NCI-H748 (cell line): ENCODE measurements at regions not wholly inside any gene's neighbourhood (a gene's known extent, or its start where the extent isn't known, plus 50 kb on each side); places are given as distances from the start of the nearest gene placed in this dataset.
A peak's percentile ranks its signal among the peaks of the same experiment; 100 is the strongest.

Experiments used
- DNase-seq: peaks from one replicate; lab custom pipeline; 2025; ENCODE audit not compliant: unreplicated experiment; lab: John Stamatoyannopoulos, UW

GRCh38 chr2:64361151-64361938 lies 92.6 kb upstream of the LGALSL start:
- DNase-seq: no peak

GRCh38 chr2:64362562-64363026 lies 91.4 kb upstream of the LGALSL start:
- DNase-seq: no peak

DNA sequence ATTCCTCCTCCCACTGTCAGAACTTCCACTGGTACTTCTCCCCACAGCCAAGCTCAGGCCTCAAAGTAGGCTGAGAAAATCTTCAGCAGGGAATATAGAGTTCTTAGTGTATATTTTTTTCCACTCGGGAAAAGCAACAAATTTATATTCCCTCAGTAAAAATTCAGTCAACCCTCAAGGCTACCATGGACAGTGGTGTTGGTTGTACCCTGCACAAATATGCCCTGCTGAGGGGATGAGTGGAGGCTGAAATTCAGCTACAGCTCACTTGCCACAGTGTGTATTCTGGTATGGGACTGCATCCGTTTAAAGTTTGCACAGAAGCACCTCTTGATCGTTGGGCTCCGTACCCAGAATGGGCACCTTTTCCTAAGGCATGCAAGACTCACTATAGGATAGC lies 90.8 kb upstream of the LGALSL start:
- no peak for DNase-seq

DNA sequence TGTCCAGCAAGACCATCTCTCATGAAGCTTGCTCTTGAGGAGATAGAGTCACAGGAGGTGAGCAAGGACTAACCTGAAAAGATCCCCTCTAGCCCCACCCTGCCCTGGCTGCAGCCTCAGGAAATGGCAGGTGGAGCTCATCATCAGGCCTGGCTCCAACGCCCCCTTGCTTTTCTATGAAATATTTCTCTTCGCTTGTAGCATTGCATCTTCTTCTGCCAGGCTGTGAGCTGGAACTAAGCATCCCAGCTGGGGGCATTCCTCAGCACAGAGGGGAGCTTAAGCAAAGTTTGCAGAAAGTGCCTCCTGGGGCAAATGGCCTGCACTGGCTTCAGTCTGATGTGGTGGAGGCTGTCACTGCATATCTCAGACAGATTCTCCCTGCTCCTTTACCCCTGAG lies 90.1 kb upstream of the LGALSL start:
- DNase-seq: no peak

DNA sequence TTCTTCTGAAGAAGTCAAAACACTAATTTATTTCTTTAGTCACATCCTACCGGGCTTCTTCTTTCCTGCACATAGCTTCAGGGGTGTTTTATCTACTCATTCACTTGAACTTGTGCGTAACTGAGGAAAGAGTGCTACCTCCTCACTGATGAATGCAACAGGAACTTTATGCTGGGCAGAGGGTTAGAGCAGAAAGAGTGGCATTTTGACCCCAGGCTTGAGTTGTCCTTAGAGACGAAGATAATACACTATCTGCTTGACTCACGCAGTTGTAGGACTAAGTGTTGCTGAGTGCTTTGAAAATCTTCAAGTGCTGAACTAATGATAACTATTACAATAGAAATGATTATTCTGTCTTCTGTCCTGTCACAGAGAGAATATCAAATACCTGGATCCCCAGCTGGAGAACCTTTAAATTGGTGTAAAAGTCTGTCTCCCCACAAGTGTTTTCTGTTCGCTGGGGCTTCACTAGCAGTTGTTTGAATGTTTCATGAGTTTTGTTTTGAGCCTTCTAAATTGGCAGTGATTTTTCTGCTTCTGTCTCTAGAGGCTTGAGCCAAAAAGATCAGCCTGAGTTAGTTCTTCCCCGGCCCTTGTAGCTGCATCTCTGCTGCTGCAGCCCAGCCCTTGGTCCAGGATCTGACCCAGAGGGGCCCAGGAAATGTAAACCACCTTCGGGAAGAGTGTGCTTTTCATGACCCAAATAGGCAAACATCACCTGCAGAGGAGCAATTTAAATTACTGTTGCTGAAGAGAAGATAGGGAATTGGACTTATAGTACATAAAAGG lies 86.3 kb upstream of the LGALSL start:
- DNase-seq: no peak

GRCh38 chr2:64369706-64370105 lies 84.3 kb upstream of the LGALSL start:
- no peak for DNase-seq

DNA sequence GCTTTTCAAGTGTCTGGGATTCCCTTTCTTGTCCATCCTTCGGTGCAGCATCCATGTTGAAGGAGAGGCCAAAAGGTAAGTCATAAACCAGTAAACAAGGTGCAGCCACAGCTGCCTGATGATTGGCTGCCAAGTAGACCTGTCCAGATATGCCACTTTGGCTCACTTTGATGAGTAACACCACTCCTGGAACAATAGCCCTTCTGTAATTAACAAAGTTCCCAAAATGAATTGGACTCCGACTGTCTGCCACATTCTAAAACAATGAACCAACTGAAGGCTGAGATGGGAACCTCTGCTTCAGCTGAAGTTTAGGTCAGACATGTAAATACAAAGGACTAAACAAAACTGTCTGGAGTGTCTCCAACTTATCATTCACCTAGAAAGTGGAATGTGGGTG lies 82.2 kb upstream of the LGALSL start:
- no peak for DNase-seq

DNA sequence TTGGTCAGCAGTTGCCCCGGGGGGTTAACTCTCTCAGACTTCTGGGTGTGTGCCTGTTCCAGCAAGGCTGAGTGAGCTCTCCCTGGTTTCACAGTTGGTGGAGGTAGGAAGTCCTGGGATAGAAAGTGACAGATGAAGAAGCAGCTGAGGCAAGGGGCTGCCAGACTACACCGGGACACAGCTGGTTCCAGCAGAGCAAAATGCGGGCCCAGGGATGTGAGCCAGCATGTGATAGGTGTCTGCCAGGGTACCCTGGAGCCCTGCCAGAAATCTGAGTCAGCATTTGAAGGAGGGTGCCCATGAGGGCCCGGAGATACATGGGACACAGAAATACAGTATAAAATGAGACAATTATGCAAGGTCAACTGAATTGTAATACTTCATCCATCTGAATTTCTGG lies 79.3 kb upstream of the LGALSL start:
- no peak for DNase-seq

DNA sequence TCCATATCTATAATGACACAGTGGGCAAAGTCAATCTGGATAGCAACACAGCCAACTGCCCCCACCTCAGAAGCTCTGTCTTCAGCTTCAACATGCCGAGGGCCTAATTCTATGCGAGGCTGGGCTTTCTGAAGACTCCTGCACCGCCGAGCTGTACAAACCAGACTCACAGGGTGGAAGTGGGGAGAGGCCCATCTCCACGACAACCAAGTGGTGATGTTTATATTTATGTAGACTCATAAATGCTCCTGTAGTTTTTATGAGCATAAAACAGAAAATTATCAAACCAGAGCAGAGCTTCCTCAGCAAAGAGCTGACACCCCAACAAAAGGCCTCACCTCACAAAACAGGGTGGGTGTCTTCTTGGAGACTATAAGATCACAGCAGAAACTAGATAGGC lies 77.0 kb upstream of the LGALSL start:
- peak; percentile 21 for DNase-seq

DNA sequence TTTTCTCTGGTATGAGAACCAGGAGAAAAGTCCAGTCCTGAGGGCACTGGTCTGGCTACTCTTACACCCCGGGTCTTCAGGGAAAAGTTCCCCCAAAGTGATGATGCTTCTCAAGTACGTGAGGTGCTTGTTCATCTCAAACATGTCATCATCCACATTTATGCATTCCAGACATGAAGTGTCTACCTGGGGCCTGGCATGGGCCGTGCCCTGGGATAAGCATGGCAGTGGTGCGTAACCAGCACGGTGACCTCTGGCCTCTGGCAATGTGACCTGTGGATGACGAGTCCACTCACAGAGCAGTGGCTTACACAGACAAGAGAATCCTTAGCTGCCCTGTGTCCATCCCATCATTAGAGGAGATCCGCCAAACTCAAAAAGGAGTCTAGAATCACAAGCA lies 74.8 kb upstream of the LGALSL start:
- DNase-seq: no peak

DNA sequence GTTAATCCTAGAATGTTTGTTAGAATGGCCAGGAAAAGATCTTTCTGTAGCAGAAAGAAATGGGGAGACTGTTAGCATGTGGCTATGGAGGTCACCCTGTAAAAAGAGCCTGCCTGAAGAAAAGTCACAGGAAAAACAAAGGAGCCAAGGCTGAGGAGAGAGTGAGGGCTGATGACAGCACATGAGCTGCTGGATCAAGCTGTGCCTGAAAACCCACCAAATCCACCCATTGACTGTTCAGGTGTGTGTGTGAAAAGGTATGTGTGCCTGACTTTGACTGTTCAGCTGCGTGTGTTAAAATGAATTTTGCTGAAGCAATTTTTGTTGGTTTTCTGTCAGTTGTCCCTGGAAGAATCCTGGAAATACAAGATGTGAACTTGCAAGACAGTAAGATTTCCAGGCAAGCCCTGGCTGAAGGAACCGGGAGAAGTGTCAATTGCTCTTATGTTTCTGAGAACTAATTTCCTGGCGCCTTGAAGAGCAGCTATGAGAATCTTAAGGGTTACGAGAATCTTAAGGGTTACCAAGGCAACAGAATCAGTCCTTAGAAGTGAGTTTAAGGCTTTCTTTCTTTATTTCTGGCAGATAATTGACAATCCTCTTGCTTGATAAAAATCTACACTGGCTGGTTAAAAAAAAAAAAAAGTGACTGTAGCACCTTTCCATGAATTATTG lies 73.0 kb upstream of the LGALSL start:
- DNase-seq: no peak

DNA sequence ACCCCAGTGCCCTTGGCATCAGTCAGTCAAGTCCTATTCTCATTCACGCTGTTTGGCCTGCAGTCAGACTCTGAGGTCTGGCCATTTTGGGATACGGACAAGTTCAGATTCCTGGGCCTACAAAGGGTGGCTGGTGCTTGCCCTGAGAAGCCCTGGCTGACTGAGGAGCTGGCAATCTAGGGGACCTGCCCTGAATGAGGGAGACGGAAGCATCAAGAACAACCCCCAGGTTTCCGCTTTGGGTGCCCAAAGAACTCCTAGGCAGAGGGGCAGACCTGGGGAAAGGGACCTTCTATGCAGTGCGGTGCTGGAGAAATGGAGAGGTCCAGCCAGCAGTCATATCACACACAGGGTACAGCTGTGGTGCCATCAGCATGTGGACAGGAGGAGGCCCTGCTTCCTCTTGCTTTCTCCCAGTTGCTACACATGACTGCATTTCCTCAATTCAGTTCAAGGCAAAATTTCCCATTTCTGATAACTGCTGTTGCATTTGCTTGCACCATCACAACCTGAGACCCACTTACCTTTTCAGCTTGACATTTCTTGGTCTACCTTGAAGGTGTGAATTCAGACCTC lies 70.9 kb upstream of the LGALSL start:
- DNase-seq: no peak

DNA sequence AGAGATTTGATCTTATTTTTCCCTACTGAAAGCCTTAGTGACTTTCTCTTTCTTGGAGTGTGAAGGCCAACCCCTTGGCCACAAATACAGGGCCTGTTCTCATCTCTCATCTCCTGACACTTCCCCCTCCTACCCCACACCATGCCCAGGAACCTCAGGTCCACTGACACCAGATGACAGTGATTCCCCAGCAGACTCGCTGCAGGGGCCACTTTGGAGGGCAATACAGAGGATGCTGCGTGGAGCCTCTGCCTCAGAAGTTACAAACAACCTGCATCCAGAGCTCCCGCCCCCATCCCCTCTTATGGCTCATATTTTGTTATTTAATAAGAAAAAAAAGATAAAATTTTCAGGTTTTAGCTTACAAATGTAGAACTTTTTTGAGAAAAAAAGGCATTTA lies 70.1 kb upstream of the LGALSL start:
- DNase-seq: no peak

- DNase-seq: no peak
Observed at GRCh38 chr2:64386676-64387075, 67.3 kb upstream of the LGALSL start.

- DNase-seq: no peak
Observed at GRCh38 chr2:64390586-64390985, 63.4 kb upstream of the LGALSL start.

DNA sequence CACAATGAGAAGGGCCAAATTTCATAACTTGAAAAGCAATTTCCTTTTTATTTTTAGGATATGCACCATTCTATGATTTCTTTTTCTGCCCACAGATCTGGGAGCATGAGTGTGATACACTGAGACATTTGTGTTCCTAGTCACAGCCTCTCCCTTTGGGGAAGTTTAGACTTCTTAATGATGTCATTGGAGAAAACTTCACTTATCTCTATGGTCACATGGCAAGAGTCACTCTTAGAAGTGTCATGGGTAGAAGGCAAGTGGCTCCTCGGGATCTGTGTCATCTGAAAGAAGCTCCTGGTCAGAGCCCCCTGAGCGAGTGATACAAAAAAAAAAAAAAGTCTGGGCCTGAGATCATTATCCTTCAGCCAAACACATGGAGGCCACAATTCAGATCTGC lies 62.5 kb upstream of the LGALSL start:
- DNase-seq: no peak

DNA sequence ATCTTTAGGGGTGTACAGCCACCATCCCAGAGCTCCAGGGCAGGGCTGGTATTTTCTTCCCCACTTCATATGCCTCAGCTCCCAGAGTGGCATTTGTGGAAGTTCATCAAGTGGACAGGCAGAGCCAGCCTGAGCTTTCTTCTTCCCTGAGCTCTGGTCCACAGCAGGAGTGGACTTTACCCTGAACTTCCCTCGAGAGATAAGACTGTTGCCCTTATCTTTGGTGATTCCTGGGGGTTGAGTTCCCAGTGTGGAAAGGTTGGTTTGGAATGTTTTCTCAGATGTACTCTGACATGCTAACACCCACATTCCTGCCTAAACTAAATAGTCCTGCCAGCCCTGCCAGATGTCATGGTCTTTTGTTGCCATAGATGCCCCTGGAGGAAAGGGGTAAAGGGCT lies 62.0 kb upstream of the LGALSL start:
- DNase-seq: no peak

GRCh38 chr2:64392529-64392928 lies 61.4 kb upstream of the LGALSL start:
- no peak for DNase-seq

GRCh38 chr2:64393383-64394010 lies 60.5 kb upstream of the LGALSL start:
- no peak for DNase-seq

DNA sequence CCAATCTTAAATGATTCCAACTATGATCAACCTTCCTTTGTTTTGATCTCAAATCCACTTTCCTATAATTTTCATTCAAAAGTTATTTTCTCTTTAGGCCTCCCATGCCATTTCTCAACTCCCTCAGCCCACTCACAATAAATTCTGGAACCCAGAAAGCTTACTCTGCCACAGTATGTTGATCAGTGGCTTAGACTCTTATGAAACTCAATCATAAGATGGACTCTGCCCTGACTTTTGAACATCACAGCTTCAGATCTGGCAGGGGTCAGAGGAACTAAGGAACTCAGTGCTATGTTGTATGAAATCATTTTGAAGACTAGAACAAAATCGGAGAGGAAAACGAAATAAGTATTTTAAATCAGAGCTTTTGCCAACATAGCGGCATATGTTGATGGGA lies 59.8 kb upstream of the LGALSL start:
- no peak for DNase-seq

DNA sequence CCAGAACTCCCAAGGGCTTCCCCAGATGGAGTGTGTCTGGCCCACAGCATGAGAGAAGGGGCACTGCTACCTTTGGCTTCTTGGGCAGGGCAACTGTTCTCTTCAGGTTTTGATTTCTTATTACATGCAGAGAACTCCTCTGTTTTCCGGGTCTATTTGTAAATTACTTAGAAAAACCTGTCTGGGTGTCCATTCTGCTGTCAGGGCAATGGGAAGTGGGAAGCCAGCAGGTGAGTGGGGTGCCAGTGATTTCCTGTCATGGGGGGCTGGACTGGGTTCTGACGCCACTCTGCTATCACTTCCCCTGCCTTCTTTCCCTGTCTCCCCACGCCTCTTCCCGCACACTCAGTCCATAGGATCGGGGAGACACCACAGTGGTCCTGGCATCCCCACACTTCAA lies 58.0 kb upstream of the LGALSL start:
- no peak for DNase-seq
